Karpas-422 (cell line): ENCODE measurements at regions not wholly inside any gene's neighbourhood (a gene's known extent, or its start where the extent isn't known, plus 50 kb on each side); places are given as distances from the start of the nearest gene placed in this dataset.

Experiments
- DNase-seq: peaks from one replicate; pipeline ENCODE4 v3.0.0-alpha.2; 2015
- H2AFZ ChIP-seq: fragments of 200-600 bp; sonication (generic); 2 replicates; pipeline ENCODE4 v1.6.1; 2014; ENCODE audit warnings: antibody characterized with exemption, low read length, mixed read lengths
- H3K27ac ChIP-seq: fragments of 200-600 bp; sonication (generic); 2 replicates; pipeline ENCODE4 v1.5.1; 2014; ENCODE audit warnings: mild to moderate bottlenecking, low read length, moderate library complexity
- H3K27me3 ChIP-seq: fragments of 200-600 bp; sonication (generic); 2 replicates; pipeline ENCODE4 v1.6.1; 2014; ENCODE audit warnings: low read length, mixed read lengths
- H3K36me3 ChIP-seq: fragments of 200-600 bp; sonication (generic); 2 replicates; pipeline ENCODE4 v1.6.1; 2014; ENCODE audit warnings: low read length, mixed read lengths; ENCODE audit not compliant: insufficient read depth
- H3K4me1 ChIP-seq: fragments of 200-600 bp; sonication (generic); 2 replicates; pipeline ENCODE4 v1.6.1; 2014; ENCODE audit warnings: mild to moderate bottlenecking, low read length, mixed read lengths
- H3K4me2 ChIP-seq: fragments of 200-600 bp; sonication (generic); 2 replicates; pipeline ENCODE4 v1.6.1; 2014; ENCODE audit warnings: low read length, low read depth, mild to moderate bottlenecking; ENCODE audit not compliant: poor library complexity, severe bottlenecking
- H3K4me3 ChIP-seq: fragments of 200-600 bp; sonication (generic); 2 replicates; pipeline ENCODE4 v1.5.1; 2014; ENCODE audit warnings: mild to moderate bottlenecking, antibody characterized with exemption, low read length, mixed read lengths
- H3K79me2 ChIP-seq: fragments of 200-600 bp; sonication (generic); 2 replicates; pipeline ENCODE4 v1.6.1; 2014; ENCODE audit warnings: mild to moderate bottlenecking, low read length, mixed read lengths
- H3K9ac ChIP-seq: fragments of 200-600 bp; sonication (generic); 2 replicates; pipeline ENCODE4 v1.6.0; 2014; ENCODE audit warnings: low read length
- H3K9me2 ChIP-seq: fragments of 200-600 bp; sonication (generic), shearing (Covaris generic); replicated peaks from 2 replicates; pipeline ENCODE4 v1.6.0; 2014; ENCODE audit warnings: mild to moderate bottlenecking, low read length, moderate library complexity; ENCODE audit not compliant: insufficient read depth
- H3K9me3 ChIP-seq: fragments of 300-700, 200-600 bp; sonication (generic); 2 replicates; pipeline ENCODE4 v1.6.1; 2014; ENCODE audit warnings: low read length, mixed read lengths
- H4K20me1 ChIP-seq: fragments of 200-600 bp; sonication (generic); 2 replicates; pipeline ENCODE4 v1.6.1; 2014; ENCODE audit warnings: mild to moderate bottlenecking, antibody characterized with exemption, low read length, low read depth; ENCODE audit not compliant: insufficient read depth

DNA sequence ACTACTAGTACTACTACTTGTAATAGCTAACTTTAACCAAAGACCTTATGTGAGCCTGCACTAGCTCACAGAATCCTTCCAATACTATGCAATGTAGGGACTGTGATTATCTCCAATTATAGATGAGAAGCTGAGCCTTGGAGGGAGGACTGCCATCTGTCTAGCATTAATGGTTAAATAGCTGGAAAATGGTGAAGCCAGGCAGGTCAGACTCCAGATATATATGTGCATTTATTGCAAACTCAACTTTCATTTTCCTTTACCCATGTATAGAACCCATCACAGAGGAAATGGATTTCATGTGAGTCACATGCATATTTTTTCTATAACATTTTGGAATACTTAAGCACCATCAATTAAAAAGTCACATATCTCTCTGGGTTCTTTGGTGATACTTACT, 229.9 kb downstream of the BCAS1 start:
- no peak overlapping the region for H3K9ac ChIP-seq

DNA sequence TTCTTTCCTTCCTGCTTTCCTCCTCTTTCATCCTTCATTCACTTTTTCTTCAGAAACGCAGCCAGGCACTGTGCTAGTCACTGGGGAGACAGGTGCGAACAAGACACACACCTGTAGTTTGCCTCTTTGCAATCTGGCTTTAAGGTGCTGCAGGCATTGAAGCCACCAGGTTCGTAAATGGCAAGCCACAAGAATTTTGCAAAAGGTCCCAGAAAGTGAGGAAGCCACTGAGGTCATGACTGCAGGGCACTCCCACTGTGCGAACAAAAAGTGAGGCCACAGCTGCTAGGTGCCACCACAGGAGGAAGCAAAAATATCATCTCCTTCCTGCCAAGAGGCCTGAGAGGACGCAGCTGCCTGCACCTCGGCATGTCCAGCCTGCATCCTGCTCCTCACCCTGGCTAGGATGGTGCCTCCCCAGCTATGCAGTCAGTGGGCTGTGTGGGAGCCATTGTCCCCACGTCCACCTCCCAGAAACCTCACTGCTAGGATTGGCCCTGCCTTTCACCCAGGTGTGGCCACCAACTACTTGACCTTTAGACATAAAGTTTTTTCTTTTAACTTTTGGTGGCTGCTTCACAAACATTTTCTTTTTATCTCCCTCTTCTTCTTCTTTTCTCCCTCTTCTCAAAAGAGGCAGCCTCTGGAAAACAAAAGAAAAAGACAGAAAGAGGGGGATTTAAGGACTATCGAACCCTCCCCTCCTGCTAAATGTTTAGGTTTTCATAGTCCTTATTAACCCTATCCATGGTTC, 230.8 kb downstream of the BCAS1 start:
- H3K79me2 ChIP-seq, result no peaks in the 10 kb centered on the region
- no peaks in the 10 kb centered on the region; the same call in 1 of the 2 replicates for H3K9me3 ChIP-seq
- no peaks in the 10 kb centered on the region for H4K20me1 ChIP-seq
- no peak overlapping the region for H2AFZ ChIP-seq
- DNase-seq, result no peak
- no peaks in the 10 kb centered on the region for H3K27me3 ChIP-seq
- H3K4me2 ChIP-seq, result no peak overlapping the region
- H3K4me3 ChIP-seq, result no peak overlapping the region
- no peaks in the 10 kb centered on the region for H3K9me2 ChIP-seq
- no peaks in the 10 kb centered on the region for H3K36me3 ChIP-seq
- no peak overlapping the region for H3K27ac ChIP-seq
- H3K4me1 ChIP-seq, result no peaks in the 10 kb centered on the region
- H3K9ac ChIP-seq, result no peak overlapping the region

More for the DNA sequence above, 229.9 kb downstream of the BCAS1 start:
- Histone ChIP-seq H3K4me1 (no peaks in the 10 kb centered on the region), H3K36me3 (no peaks in the 10 kb centered on the region), H3K79me2 (no peaks in the 10 kb centered on the region), H3K9me3 (no peaks in the 10 kb centered on the region; the same call in 1 of the 2 replicates), H3K4me3 (no peak overlapping the region), H3K4me2 (no peak overlapping the region), H3K9me2 (no peaks in the 10 kb centered on the region), H2AFZ (no peak overlapping the region), H3K27me3 (no peaks in the 10 kb centered on the region), H3K27ac (no peak overlapping the region), H4K20me1 (no peaks in the 10 kb centered on the region)
- DNase-seq, result no peak

GRCh38 chr20:53838311-53838868, 232.0 kb downstream of the BCAS1 start:
- Histone ChIP-seq H3K9ac (no peak overlapping the region), H2AFZ (no peak overlapping the region), H3K27ac (no peak overlapping the region), H3K36me3 (no peaks in the 10 kb centered on the region), H3K4me2 (no peak overlapping the region), H3K79me2 (no peaks in the 10 kb centered on the region), H4K20me1 (no peaks in the 10 kb centered on the region), H3K9me2 (no peaks in the 10 kb centered on the region), H3K9me3 (no peaks in the 10 kb centered on the region; the same call in 1 of the 2 replicates), H3K4me3 (no peak overlapping the region), H3K4me1 (no peaks in the 10 kb centered on the region), H3K27me3 (no peaks in the 10 kb centered on the region)
- no peak for DNase-seq

GRCh38 chr20:53837126-53837826, 233.1 kb downstream of the BCAS1 start:
- no peak overlapping the region for H2AFZ ChIP-seq
- no peaks in the 10 kb centered on the region for H4K20me1 ChIP-seq
- H3K9me3 ChIP-seq, result no peaks in the 10 kb centered on the region; the same call in 1 of the 2 replicates
- H3K27ac ChIP-seq, result no peak overlapping the region
- H3K27me3 ChIP-seq, result no peaks in the 10 kb centered on the region
- no peaks in the 10 kb centered on the region for H3K9me2 ChIP-seq
- DNase-seq, result no peak
- H3K4me3 ChIP-seq, result no peak overlapping the region
- H3K36me3 ChIP-seq, result no peaks in the 10 kb centered on the region
- H3K4me1 ChIP-seq, result no peaks in the 10 kb centered on the region
- H3K79me2 ChIP-seq, result no peaks in the 10 kb centered on the region
- no peak overlapping the region for H3K9ac ChIP-seq
- H3K4me2 ChIP-seq, result no peak overlapping the region

- no peaks in the 10 kb centered on the region; the same call in 1 of the 2 replicates for H3K9me3 ChIP-seq
- H4K20me1 ChIP-seq, result no peaks in the 10 kb centered on the region
- H3K27ac ChIP-seq, result no peak overlapping the region
- no peak overlapping the region for H2AFZ ChIP-seq
- no peaks in the 10 kb centered on the region for H3K27me3 ChIP-seq
- no peak overlapping the region for H3K4me3 ChIP-seq
- DNase-seq, result no peak
- no peaks in the 10 kb centered on the region for H3K36me3 ChIP-seq
- H3K4me2 ChIP-seq, result no peak overlapping the region
- no peak overlapping the region for H3K9ac ChIP-seq
- H3K4me1 ChIP-seq, result no peaks in the 10 kb centered on the region
- no peaks in the 10 kb centered on the region for H3K9me2 ChIP-seq
- no peaks in the 10 kb centered on the region for H3K79me2 ChIP-seq
These were observed 235.6 kb downstream of the BCAS1 start for GRCh38 chr20:53834749-53835148.

GRCh38 chr20:53834062-53834442, 236.3 kb downstream of the BCAS1 start:
- no peaks in the 10 kb centered on the region; the same call in 1 of the 2 replicates for H3K9me3 ChIP-seq
- no peaks in the 10 kb centered on the region for H3K36me3 ChIP-seq
- no peaks in the 10 kb centered on the region for H3K79me2 ChIP-seq
- H3K4me2 ChIP-seq, result no peak overlapping the region
- no peaks in the 10 kb centered on the region for H3K27me3 ChIP-seq
- no peaks in the 10 kb centered on the region for H4K20me1 ChIP-seq
- H3K9ac ChIP-seq, result no peak overlapping the region
- H3K4me1 ChIP-seq, result no peaks in the 10 kb centered on the region
- H2AFZ ChIP-seq, result no peak overlapping the region
- no peak for DNase-seq
- H3K4me3 ChIP-seq, result no peak overlapping the region
- H3K9me2 ChIP-seq, result no peaks in the 10 kb centered on the region
- H3K27ac ChIP-seq, result no peak overlapping the region

DNA sequence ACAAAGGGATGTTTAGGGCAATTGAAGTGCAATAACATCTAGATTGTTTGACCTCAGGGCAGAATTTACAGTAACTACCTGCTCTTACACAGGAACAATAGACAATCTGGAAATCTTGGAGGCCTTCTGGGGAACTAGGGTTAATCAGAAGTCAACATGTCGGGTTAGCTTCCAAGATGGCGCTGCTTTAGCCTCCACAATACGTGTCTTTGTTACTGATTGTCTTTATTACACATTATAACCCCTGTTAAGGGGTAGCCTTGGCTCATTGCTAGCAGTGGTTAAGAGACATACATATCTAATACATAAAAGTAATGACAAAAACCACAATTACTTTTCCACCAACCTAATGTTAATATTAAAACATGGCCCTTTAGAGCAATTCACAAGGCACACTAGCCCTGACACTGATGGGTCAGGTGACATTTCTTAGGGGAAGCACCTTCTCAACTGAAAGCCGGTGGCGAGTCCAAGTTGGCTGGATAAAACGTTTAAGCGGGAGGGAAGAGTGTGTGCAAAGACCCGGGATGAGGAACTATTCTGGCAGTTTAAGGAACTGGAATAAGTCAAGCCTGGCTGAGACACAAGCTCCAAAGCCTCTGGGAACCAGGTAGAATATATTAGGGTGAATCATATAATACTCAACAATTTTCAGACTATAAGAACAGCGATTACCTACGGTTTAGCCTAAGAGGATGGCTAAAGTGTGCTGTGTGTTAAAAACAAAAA, 236.9 kb downstream of the BCAS1 start:
- H3K9me2 ChIP-seq, result no peaks in the 10 kb centered on the region
- H3K4me2 ChIP-seq, result no peak overlapping the region
- H3K9ac ChIP-seq, result no peak overlapping the region
- H3K9me3 ChIP-seq, result no peaks in the 10 kb centered on the region; the same call in 1 of the 2 replicates
- no peaks in the 10 kb centered on the region for H4K20me1 ChIP-seq
- H3K27ac ChIP-seq, result no peak overlapping the region
- H3K4me3 ChIP-seq, result no peak overlapping the region
- DNase-seq, result no peak
- no peaks in the 10 kb centered on the region for H3K36me3 ChIP-seq
- no peaks in the 10 kb centered on the region for H3K79me2 ChIP-seq
- no peaks in the 10 kb centered on the region for H3K27me3 ChIP-seq
- H3K4me1 ChIP-seq, result no peaks in the 10 kb centered on the region
- no peak overlapping the region for H2AFZ ChIP-seq

DNA sequence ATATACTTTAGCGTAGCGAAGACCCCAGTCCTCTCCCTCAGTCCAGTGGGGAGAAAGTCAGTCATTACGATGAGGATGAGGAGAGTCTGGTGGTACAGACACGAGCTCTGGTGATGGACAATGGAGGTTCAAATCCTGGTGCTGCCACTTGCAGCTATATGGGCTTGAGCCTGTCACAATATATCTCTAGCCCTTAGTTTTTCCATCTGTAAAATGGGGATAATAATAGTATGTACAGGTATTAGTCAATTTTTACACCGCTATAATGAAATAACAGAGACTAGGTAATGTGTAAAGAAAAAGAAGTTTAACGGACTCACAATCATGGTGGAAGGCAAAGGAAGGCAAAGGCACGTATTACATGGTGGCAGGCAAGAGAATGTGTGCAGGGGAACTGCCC, 237.9 kb downstream of the BCAS1 start:
- H3K79me2 ChIP-seq, result no peaks in the 10 kb centered on the region
- no peak overlapping the region for H2AFZ ChIP-seq
- H4K20me1 ChIP-seq, result no peaks in the 10 kb centered on the region
- H3K9ac ChIP-seq, result no peak overlapping the region
- H3K36me3 ChIP-seq, result no peaks in the 10 kb centered on the region
- no peaks in the 10 kb centered on the region; the same call in 1 of the 2 replicates for H3K9me3 ChIP-seq
- H3K4me1 ChIP-seq, result no peaks in the 10 kb centered on the region
- H3K27me3 ChIP-seq, result no peaks in the 10 kb centered on the region
- no peaks in the 10 kb centered on the region for H3K9me2 ChIP-seq
- no peak overlapping the region for H3K27ac ChIP-seq
- H3K4me2 ChIP-seq, result no peak overlapping the region
- H3K4me3 ChIP-seq, result no peak overlapping the region
- DNase-seq, result no peak
